AG09319 (cell line): ENCODE measurements at regions not wholly inside any gene's neighbourhood (a gene's known extent, or its start where the extent isn't known, plus 50 kb on each side); places are given as distances from the start of the nearest gene placed in this dataset.

Experiments
- DNase-seq: peaks from one replicate; pipeline ENCODE4 v3.0.0-alpha.2; 2010; ENCODE audit warnings: low read depth; ENCODE audit errors: extremely low read depth
- CTCF ChIP-seq: IDR thresholded peaks from 2 replicates; pipeline ENCODE4 v1.5.1; 2011; ENCODE audit warnings: low read depth, mild to moderate bottlenecking, inconsistent platforms, low read length, moderate library complexity

- no peak for DNase-seq
- no peak for TF ChIP-seq CTCF
Observed at GRCh38 chr16:13307255-13307654, 405.9 kb downstream of the SHISA9 start.

- TF ChIP-seq CTCF, result no peak
- no peak for DNase-seq
Observed at GRCh38 chr16:13307851-13308250, 406.5 kb downstream of the SHISA9 start.

- DNase-seq, result no peak
- no peak for TF ChIP-seq CTCF
Observed at GRCh38 chr16:13312063-13312462, 410.7 kb downstream of the SHISA9 start.

- no peak for DNase-seq
- TF ChIP-seq CTCF, result no peak
Observed at GRCh38 chr16:13313351-13313750, 412.0 kb downstream of the SHISA9 start.

- no peak for DNase-seq
- no peak for TF ChIP-seq CTCF
Observed at GRCh38 chr16:13314633-13315032, 413.2 kb downstream of the SHISA9 start.

- no peak for DNase-seq
- no peak for TF ChIP-seq CTCF
Observed at GRCh38 chr16:13315642-13316427, 414.4 kb downstream of the SHISA9 start.

- no peak for DNase-seq
- TF ChIP-seq CTCF, result no peak
Observed at GRCh38 chr16:13322336-13322735, 420.9 kb downstream of the SHISA9 start.
